ENCODE measurements at regions not wholly inside any gene's neighbourhood (a gene's known extent, or its start where the extent isn't known, plus 50 kb on each side); places are given as distances from the start of the nearest gene placed in this dataset.

DNA sequence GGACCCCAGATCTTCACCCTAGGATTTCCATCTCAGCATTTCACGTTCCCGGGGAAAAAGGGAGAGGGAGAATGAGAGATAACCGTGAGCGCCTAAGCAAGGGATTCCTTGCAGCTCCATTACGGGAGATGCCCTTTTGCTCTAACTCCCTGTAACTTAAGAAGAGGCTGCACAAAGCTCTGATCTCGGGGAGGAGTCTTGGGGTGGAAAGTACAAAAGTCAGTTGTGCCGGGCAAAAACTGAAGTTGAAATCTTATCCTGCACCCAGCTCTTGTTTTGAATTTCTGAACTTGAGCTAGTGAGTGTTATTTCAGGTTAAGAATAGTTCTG is 256.4 kb upstream of the SOX21 start:
- no peak for DNase-seq

DNA sequence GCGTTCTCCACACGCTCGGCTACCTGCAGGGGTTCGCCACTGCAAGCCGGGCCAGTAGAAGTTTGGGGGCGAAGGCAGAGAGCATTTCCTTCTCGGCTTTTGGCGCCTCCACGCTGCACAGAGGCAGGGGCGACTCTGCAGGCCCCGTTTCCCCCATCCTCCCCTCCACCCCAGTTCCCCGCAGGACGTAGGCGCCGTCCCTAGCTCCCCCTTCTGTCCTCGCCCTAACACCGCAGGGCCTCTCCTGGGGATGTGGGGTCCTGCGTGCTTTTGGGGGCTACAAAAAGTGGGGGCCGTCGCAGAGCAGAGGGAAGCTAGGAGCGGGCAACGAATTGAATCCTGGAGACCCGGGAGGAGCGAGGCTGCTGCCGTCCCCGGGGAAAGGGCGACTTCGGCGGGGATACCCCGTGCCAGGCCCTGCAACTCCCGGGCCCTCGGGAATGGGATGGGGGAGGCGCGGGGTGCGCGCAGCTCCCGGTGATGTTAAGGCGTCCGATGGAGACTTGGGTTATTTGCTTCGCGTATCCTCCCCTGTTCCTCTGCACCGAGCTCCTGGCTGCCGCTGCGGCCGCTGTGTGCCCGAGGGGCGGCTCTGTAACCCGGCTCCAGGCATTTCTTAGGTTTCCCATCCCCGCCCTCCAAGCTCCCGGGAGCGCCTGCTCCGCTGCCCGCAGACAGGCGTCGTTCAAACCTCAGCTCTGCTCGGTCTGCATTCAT is 255.9 kb upstream of the SOX21 start:
- peak in 1 of 5 donors; percentile 7 for DNase-seq

DNA sequence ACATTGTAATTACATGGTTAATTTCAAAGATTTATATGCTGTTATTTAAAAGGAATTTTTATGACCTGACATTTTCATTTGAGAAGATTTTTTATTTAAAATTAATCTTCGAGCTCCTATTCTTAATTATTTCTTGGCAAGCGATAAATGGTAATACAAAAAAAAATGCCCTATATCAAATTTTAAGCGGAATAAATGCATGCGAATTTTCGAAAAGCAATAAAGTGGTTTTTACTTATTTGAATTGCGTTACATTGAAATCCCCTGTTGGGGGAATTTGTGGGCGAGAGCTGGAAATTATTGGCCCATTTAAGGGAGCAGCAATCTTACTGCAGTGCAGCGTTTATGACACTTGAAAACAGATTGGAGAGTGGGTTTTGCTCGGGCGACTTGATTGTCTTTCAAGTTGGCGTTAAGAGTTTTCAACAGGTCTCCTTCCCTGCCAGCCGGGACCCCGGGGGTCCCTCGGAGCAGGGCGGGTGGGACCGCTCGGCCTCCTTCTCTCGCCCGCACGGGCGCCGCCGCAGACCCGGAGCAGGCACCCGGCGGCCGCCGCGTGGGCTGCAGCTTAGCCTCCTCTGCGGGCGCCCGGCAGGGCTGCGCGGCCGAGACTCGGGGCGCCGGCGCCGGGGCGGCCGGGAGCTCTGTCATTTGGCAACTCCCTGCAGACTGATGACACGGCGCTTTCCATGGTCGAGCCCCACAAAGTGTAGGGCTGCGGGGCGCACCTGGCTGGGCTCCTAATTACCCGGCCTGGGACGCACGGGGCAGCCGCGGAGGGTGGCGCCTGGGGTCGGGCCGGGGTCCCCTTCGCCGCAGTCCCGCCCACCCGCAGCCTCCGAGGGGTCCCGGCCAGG is 255.1 kb upstream of the SOX21 start:
- no peak for DNase-seq

DNA sequence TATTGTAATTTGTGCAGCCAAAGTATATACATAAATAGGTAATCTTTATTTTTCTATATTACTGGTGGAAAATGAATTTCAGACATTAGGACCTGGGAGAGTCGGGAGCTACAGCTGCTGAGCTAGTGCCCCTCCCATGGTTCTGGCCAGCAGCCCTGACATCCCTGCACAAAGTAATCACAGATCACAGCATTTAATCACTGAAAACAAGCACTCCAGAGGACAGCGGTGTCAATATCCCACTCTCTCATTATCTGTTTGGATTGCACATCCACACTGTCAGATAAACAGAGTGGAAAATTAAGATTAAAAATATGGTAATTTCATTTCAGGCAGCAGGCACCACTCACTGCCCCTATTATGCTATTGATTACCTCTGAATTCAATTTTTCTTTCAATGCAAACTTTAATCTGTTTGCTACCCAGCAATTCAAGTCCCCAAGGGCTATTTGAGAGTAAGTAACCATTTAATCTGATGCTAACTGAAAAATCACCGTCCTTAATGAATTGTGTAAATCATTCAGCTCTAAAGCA is 254.1 kb upstream of the SOX21 start:
- DNase-seq = no peak

DNA sequence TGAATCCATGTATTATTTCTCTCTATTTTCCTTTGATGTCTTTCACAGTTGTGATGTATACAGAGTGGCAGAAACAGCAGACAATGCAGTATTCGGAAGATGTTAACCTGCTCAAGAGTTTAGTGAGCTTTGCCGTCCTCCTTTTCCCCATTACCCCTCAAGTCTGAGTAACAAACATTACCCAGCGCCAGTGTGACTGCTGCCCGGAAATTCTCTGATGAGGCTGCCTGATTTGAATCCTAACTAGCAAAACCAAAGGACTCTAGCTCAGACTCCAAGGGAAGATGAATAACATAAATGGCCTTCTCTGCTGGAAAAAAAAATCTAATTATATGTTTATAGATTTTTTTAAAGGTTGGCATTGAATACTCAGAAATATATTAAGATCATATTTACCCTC is 247.3 kb upstream of the SOX21 start:
- DNase-seq = no peak

DNA sequence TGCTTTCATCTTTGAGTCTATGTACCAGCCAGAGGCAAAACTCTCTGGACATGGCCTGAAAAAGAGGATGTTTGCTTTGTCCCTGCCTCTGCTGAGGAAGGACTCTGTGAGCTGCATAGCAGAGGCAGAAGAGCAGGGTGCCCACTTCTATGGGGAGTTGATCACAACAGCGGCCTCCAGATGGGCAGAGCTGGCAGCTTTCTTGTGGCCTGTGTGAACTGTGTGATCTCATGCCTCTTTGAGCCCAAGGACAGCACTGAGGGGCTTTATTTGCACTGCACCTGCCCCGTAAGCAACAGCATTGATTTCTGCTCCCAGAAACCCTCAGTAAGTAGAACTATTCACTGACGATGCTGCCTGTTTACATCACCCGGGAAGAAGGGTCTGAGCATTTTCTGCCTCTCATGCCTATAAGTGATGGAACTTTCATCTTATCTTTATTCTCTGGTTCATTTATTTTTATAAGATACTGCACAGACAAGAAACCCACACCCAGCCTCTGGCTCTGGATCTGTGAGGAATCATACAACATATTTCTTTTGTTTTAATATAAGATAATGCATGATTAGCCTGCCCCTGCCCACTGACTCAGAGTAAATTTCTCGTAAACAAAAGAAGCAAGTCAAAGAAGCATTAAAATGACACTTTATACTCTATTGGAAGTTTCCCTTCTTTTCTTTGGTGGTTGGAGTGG is 244.2 kb upstream of the SOX21 start:
- no peak for DNase-seq

DNA sequence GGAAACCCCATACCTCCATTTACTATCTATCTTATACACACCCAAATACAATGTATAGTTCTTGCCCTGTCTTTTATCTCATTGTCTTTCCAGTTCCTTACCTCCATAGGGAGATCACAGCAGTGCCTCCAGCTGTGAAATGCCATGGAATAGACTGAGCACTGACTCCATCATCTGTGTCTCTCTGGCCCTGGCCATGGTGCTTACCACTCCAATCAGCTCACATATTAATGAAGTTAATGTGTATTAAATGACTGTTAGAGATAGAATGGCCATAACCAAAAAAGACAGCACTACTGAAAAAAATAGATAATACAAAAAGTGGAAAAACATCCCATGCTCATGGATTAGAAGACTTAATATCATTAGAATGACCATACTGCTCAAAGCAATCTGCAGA is 240.4 kb upstream of the SOX21 start:
- DNase-seq = no peak

DNA sequence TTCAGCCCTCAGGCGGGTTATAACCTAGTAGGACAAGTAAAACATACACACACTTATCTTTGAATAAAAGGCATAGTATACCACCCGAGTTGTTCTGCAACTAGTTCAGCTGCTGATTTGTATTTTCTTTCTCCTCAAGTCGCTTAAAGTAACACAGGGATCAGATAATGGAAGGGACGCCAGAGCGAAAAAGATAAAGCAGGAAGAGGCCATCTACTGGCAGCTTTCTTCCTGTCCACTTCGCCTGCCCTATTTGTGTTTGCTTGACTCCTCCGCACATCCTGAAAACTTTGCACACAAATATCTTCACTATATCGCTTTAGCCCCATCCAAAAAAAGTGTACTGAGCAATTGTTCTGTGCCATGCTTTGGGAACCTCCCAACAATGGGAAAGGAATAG is 238.0 kb upstream of the SOX21 start:
- no peak for DNase-seq

DNA sequence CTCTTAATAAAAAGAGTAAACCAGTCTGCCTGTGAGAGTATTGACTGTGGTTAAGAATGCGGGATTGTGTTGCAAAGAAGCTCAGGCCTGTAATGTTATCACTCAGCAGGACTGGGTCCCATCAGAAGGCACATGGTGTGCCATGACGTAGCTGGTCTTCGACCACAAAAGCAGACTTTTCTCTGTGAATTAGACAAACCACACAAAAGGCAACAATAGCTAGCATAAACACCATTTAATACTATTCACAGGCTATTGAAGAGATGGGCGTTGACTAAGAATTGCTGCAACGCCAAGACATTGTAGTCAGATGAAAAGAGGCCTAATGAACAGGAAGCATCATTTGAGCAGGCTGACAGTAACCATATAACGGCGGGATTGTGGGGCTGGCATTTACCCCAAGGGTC is 235.6 kb upstream of the SOX21 start:
- no peak for DNase-seq

DNA sequence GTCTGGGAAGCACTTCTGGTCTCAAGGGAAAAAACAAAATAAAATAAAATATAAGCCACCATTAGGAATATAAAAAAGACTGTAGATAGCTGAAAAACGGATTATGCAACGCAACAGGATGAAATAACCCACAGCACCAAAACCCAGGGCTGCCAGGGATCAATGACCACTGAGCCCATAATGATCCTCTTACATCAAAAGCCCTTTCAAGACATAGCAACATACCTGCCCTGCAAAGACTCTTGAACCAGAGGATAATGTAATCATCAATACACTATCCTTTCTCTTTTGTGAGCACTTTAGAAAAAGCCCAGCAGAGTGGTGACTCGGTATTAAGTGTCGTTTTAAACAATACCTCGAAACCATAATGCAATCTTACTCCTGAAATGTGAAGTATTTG is 235.0 kb upstream of the SOX21 start:
- no peak for DNase-seq

DNA sequence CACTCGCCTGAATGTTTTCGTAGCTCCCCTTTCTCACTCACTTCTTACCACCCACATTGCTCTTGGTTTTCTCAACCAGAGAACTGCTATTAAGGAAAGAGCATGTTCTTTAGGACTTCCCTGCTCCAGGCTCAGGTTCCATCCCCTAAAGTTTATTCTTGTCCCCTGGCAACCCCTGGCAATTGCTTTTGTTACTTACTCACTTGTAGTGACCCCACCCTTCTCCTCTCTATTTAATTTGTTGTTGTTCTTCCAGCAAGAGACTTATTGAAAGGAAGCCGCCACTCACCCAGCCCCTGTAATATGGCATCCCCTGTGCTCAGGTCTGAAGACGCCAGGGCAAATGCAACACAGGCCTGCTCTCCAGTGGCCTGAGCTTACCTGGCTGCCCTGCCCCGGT is 233.7 kb upstream of the SOX21 start:
- no peak for DNase-seq

DNA sequence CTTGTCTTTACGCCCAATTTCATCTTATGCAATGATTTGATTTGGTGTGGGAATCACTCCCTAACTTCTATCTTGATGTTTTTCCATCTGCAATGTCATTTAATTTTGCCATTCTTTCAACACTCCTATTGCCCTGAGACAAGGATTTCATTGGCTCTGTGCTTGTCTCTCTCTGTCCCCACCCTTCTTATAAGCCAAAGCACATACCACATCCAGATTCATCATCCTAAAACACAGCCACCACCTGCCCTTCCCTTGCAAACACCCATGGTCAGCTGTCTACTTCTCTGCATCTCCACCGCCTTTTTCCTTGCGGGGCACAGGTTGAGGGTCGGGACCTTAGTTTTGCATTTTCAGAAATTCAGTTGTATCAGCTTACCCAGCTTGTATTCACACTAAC is 225.8 kb upstream of the SOX21 start:
- DNase-seq = no peak

DNA sequence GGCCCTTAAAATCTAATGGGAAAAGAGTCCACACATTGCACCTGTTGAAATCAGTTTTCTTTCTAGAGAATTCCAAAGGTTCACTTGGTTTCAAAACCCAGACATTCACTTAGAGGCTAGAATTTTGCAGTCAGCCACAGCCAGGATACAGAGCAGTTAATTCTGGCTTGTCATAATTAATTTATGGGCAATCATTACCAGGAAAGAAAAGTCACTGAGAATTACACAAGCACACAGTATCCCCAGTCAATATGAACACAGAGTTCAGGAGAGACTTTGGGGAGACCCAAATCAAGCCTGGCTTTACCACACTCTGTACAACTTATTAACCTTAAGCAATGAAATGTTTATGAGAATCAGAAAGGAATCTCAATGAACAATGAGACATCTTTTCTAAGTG is 224.3 kb upstream of the SOX21 start:
- DNase-seq = no peak

DNA sequence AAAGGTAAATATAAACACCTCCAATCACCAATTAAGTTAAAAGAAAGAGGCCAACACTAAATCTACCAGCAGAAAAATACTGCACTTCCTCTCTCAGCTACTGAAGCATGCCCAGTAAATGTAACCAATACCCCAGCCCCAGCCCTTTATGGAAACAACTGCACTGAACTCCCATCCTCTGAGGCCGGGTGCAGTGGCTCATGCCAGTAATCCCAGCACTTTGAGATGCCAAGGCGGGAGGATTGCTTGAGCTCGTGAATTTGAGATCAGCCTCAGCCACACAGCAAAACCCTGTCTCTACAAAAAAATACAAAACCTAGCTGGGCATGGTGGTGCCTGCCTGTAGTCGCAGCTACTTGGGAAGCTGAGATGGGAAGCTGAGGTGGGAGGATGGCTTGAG is 221.6 kb upstream of the SOX21 start:
- DNase-seq = no peak

DNA sequence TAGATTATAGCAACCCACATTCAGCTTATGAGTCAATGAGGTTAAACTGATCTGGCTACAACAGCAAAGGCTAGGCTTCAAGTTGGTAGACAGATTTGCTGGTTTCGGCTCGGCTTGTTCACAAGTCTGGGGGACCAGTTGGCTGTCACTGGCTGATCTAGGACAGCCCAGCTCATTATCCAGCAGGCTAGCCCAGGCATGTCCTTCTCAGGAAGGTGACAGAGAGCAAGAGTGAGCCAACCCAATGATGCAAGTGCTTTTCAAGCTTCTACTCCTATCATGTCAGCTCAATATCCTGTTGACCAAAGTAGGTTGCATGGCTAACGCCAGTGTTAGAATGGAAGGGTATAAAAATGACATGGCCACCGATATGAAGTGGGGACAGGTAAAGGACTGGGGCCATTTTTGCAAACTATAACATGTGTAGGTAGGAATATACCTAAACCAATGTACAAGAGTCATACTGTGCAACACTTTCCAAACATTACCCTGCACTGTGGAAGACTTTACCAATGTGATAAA is 220.9 kb upstream of the SOX21 start:
- no peak for DNase-seq

DNA sequence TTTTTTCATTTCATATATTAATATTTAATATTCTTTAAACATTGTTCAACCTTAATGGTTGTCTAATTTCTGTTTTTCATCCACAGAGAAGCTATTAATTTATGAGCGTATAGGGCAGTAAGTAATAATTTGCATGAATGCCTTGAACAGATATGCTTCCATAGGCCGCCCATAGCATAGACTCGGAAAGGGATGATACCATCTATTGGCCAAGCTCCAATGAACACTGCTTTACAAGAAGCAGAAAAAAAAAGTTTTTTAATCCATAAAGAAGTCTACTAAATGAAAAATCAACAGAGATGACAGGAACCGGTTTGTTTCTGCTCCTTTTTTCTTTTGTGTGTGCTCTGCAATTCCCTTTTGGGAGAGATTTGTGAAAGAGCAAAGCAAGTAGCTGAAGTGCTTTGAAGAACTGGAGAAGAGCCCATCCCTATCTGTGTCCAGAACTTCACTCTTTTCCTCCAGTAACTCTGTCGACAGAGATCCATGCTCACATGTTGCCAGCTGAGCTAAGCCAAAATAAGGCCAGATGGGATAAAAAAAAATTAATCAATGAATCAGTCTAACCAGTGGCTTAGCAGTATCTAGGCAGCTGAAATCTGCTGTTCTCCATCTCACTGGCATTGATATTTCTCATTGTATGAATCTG is 215.9 kb upstream of the SOX21 start:
- DNase-seq = no peak

DNA sequence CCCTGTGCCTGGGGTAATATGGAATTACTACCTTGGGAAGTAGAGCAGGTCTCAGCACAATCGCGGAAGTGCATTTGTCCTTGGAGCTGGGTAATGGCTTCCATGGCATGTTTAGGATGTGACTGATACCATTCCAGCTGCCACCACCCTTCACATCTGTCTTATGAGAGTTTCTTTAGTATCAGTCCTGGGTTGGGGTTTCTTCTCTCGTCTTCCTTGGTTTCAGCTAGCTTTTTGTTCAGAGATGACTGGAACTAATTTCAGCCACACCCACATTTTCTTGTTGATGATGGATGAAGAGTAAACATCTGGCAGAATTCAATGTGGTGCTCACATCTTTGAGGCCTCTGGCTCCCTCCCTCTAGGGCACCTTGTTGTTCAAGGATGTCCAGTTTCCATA is 212.9 kb upstream of the SOX21 start:
- no peak for DNase-seq

DNA sequence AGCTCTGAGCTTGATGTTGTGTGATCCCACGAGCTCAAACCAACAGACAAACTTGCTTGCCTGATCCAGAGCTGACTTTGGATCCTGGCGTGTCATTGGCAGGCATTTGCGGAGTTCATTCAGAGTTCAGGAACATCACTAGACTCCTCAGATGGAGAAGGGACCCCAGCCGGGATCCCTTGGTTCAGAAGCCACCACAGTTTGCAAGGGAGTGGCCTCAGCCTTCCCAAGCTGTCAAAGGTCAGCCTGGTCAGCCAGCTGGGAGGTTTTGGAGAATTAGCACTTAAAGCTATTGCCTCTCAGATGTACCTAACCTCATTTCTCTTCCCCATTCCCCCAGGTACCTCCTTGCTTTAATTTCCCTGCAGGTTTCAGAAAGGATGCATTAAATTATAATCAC is 208.8 kb upstream of the SOX21 start:
- DNase-seq = no peak

DNA sequence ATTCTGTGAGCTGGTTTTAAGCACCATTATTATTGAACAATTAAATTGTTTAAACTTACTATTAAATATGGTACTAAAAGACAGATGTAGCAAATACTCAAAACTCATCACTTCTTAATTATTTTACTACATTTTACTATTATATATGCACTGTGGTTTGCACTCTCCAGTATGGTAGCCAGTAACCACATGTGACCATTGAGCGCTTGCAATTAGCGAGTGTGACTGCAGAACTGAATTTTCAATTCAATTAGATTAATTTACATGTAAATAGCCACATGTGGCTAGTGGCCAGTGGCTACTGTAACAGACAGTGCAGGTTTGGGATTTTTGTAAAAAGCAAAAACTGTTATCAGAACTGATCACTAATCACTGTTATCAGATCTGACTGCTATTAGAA is 208.2 kb upstream of the SOX21 start:
- DNase-seq = no peak

DNA sequence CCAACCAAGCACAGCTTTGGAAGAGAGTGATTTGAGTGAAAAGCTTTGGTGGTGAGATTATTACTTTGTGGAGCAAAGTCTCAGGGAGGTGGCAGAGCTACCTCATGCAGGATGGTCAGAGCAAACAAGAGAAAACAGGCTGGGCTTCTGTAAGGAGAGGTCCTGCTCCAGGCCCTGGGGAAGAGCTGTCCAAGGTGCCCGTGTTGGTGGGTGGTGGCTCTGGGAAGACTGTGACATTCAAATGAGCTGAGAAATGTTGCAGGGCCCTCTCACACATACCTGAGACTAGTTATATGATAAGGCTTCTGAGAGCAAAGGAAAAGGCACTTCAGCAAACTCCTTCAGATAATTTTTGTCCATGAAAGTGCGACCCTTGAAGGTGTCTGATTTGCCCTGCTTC is 205.5 kb upstream of the SOX21 start:
- DNase-seq = no peak

DNA sequence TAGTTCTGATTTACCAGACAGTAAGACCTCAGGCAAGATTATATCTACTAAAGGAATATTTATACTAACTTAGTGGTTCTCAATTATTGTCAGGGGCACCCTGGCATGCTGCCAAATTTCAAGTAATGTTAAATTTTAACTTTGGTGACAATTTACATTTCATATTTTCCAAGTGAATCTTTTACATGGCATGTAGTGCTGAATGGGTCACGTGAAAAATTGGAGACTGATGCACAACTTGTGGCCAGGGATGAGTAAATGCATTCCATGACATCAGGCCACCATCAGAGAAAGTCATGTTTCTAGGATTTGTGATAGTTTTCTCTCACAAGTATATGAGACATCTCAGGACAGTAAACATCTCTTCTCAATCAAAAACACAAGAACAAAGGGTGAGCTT is 202.6 kb upstream of the SOX21 start:
- DNase-seq = no peak

DNA sequence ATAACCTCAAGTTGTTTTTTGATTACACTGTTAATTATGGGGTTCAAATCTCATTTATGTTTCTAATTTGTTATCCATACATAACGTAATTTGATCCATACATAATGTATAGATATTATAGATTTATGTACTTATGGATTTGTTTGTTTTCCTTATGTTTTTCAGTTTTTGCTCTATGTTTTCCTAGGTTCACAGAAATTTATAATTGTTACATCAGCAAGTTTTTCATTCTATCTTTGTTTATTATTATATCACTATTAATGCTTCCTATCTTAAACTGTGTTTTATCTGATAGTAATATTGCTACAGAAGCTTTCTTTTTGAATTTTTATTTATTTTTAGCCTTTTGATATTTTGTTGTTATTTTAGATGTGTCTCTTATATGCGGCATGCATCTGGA is 194.3 kb upstream of the SOX21 start:
- no peak for DNase-seq
